ENCODE measurements at regions not wholly inside any gene's neighbourhood (a gene's known extent, or its start where the extent isn't known, plus 50 kb on each side); places are given as distances from the start of the nearest gene placed in this dataset.

DNA sequence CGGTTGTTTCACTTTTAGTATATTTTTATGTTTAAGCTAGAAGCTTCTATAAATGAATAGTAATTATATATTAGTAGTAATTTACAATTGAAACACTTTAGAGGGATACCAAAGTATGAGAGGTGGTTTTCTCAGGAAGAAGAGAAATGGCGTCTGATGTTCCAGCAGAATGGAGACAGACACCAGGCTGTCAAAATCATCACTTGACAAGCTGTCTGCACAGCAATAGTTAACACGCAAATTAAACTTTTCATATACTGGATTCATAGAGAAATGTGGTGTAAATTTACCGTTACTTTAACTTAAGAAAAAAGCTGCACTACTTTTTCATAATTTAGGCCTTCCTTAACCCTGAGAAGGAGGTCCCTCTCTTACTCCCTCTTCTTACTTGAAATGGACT is 82.6 kb downstream of the FAM217A start:
- no peak overlapping the region for H3K27ac Mint-ChIP-seq
- H3K4me1 Mint-ChIP-seq = peaks cover 2% of the 10 kb centered on the region

DNA sequence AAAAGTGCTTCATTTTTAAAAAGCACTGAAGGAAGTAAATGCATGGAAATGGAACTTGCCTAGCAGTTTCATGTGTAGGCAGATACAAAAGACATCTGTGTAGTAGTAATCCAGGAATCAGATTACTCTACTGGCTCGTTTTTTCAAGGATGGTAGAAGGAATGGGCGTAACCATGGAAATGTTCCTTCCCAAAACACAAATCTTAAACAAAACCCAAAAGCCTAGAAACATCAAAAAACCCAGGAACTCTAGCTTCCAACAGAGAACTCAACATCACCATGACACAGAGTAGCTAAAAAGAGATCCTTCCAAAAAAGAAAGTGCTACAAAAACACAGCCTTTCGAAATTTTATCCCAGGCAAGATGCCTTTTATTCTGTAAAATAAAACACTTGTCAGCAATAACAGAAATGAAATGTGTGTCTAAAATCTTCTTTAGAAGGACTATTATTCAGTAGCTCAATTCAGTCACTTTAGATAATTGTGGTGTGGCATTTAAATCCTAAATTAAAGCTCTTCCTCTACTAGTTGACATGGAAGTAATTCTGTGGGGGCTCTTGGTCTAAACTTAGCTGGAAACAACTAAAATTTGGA is 81.7 kb downstream of the FAM217A start:
- Histone ChIP-seq H3K9me3 (ENCODE audit: control extremely low read depth in 1 of 3, control insufficient read depth in 2 of 3, insufficient read depth in 1 of 3, low read length in 2 of 3) (no peaks in the 10 kb centered on the region), H3K4me2 (replicated peaks; ENCODE audit: low read depth, low read length, poor library complexity, severe bottlenecking) (no peak overlapping the region), H3K4me1 (ENCODE audit: control insufficient read depth in 2 of 2, insufficient read depth in 2 of 2, low read length in 2 of 2) (no peaks in the 10 kb centered on the region), H4K20me1 (ENCODE audit: control insufficient read depth, insufficient read depth, low read length, poor library complexity, severe bottlenecking) (peaks cover 16% of the 10 kb centered on the region), H2AFZ (ENCODE audit: insufficient read depth, low read depth, low read length, poor library complexity, severe bottlenecking) (no peak overlapping the region), H3K36me3 (replicated peaks in 1 of 2; ENCODE audit: control extremely low read depth in 1 of 2, control insufficient read depth in 1 of 2, extremely low read depth in 1 of 2, insufficient read depth in 2 of 2, low read length in 1 of 2) (no peaks in the 10 kb centered on the region), H3K79me2 (ENCODE audit: control insufficient read depth, insufficient read depth, low read length) (peaks cover 35% of the 10 kb centered on the region), H3K27ac (ENCODE audit: low read length in 2 of 2) (no peak overlapping the region), H3K9ac (ENCODE audit: low read length) (no peak overlapping the region), H3K27me3 (replicated peaks in 1 of 4; ENCODE audit: control extremely low read depth in 1 of 4, control insufficient read depth in 3 of 4, insufficient read depth in 4 of 4, low read length in 3 of 4) (no peaks in the 10 kb centered on the region), H3K4me3 (ENCODE audit: control extremely low read depth in 1 of 5, extremely low read depth in 1 of 5, insufficient read depth in 1 of 5, low read depth in 2 of 5, low read length in 4 of 5) (no peak overlapping the region)
- H3K4me1 Mint-ChIP-seq = peaks cover 2% of the 10 kb centered on the region
- POLR2A ChIA-PET = no interaction called here
- intact Hi-C loops (cut with micrococcal nuclease) = no loop called here
- H3K27ac Mint-ChIP-seq = no peak overlapping the region
- CTCF ChIA-PET = interaction anchor here (1.6 to 2.0 kb wide), 2 partner anchors 10 to 252 kb away, joined by 5 to 7 read pairs; no protein-coding TSS in a partner anchor
- no peak overlapping the region for H3K4me3 Mint-ChIP-seq
- DNase-seq (no peak), ATAC-seq (ENCODE audit: low read depth) (no peak)
- WGBS (ENCODE audit: insufficient coverage) = 100% methylated on average over 1 of the region's 3 CpGs
- no peaks in the 10 kb centered on the region for H3K9me3 Mint-ChIP-seq (ENCODE audit: insufficient read depth)
- no peak for TF ChIP-seq CTCF (IDR thresholded peaks at IDR 0.05)
- no peak for TF ChIP-seq EZH2 (IDR thresholded peaks at IDR 0.05; ENCODE audit: borderline replicate concordance, insufficient read depth, low read depth, low read length, poor library complexity, severe bottlenecking)
- H3K27me3 Mint-ChIP-seq = no peaks in the 10 kb centered on the region

More for the DNA sequence above, 82.6 kb downstream of the FAM217A start:
- H3K9me3 ChIP-seq (ENCODE audit: control extremely low read depth in 1 of 3, control insufficient read depth in 2 of 3, insufficient read depth in 1 of 3, low read length in 2 of 3) = no peaks in the 10 kb centered on the region
- ATAC-seq (ENCODE audit: low read depth) (no peak), DNase-seq (no peak)
- no peaks in the 10 kb centered on the region for H3K4me1 ChIP-seq (ENCODE audit: control insufficient read depth in 2 of 2, insufficient read depth in 2 of 2, low read length in 2 of 2)
- POLR2A ChIA-PET = no interaction called here
- no peaks in the 10 kb centered on the region for H3K27me3 Mint-ChIP-seq
- H3K27me3 ChIP-seq (replicated peaks in 1 of 4; ENCODE audit: control extremely low read depth in 1 of 4, control insufficient read depth in 3 of 4, insufficient read depth in 4 of 4, low read length in 3 of 4) = no peaks in the 10 kb centered on the region
- peaks cover 16% of the 10 kb centered on the region for H4K20me1 ChIP-seq (ENCODE audit: control insufficient read depth, insufficient read depth, low read length, poor library complexity, severe bottlenecking)
- no peak overlapping the region for H3K27ac ChIP-seq (ENCODE audit: low read length in 2 of 2)
- intact Hi-C loops (cut with micrococcal nuclease) = no loop called here
- H3K9me3 Mint-ChIP-seq (ENCODE audit: insufficient read depth) = no peaks in the 10 kb centered on the region
- H3K4me3 ChIP-seq (ENCODE audit: control extremely low read depth in 1 of 5, extremely low read depth in 1 of 5, insufficient read depth in 1 of 5, low read depth in 2 of 5, low read length in 4 of 5) = no peak overlapping the region
- CTCF ChIA-PET = interaction anchor here (0.6 to 1.8 kb wide), 5 partner anchors 22 to 978 kb away, joined by 3 to 5 read pairs (median 4); no protein-coding TSS in a partner anchor
- no peak overlapping the region for H2AFZ ChIP-seq (ENCODE audit: insufficient read depth, low read depth, low read length, poor library complexity, severe bottlenecking)
- WGBS (ENCODE audit: insufficient coverage) = no CpG with 5 or more reads among the region's 4 CpGs
- H3K9ac ChIP-seq (ENCODE audit: low read length) = no peak overlapping the region
- peaks cover 27% of the 10 kb centered on the region for H3K79me2 ChIP-seq (ENCODE audit: control insufficient read depth, insufficient read depth, low read length)
- no peak overlapping the region for H3K4me3 Mint-ChIP-seq
- TF ChIP-seq EZH2 (IDR thresholded peaks at IDR 0.05; ENCODE audit: borderline replicate concordance, insufficient read depth, low read depth, low read length, poor library complexity, severe bottlenecking) (no peak), CTCF (IDR thresholded peaks at IDR 0.05) (no peak)
- no peak overlapping the region for H3K4me2 ChIP-seq (replicated peaks; ENCODE audit: low read depth, low read length, poor library complexity, severe bottlenecking)
- no peaks in the 10 kb centered on the region for H3K36me3 ChIP-seq (replicated peaks in 1 of 2; ENCODE audit: control extremely low read depth in 1 of 2, control insufficient read depth in 1 of 2, extremely low read depth in 1 of 2, insufficient read depth in 2 of 2, low read length in 1 of 2)

Measured in B cell (primary cell).